ENCODE measurements at regions not wholly inside any gene's neighbourhood (a gene's known extent, or its start where the extent isn't known, plus 50 kb on each side); places are given as distances from the start of the nearest gene placed in this dataset.

DNA sequence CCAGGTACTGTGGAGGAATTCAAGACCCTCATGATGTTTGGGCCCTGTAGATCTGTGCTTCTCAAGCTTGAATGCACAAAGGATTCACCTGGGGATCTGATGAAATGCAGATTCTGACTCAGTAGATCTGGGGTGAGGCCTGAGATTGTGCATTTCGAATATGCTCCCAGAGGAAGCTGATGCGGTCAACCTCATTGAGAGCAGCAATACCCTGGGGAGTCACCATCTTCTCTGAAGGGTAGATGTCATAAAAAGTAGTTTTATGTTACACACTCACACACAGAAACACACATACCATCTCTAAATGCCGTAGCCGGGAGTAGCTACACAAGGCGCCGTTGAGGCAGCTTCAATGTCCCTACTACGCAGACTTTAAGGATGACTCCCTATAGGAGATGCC lies 55.8 kb upstream of the CPEB4 start:
- no peak for TF ChIP-seq POLR2AphosphoS5 (IDR thresholded peaks at IDR 0.05; ENCODE audit: borderline replicate concordance, low read depth, low read length)
- TF ChIP-seq EZH2 (IDR thresholded peaks at IDR 0.05), result no peak

Data from SK-N-MC (cell line).